ENCODE measurements at regions not wholly inside any gene's neighbourhood (a gene's known extent, or its start where the extent isn't known, plus 50 kb on each side); places are given as distances from the start of the nearest gene placed in this dataset.

- H3K4me3 Mint-ChIP-seq (ENCODE audit: unreplicated experiment), result no peak overlapping the region
- no peak for TF ChIP-seq CTCF (IDR thresholded peaks at IDR 0.05)
- H3K36me3 Mint-ChIP-seq (ENCODE audit: unreplicated experiment), result no peaks in the 10 kb centered on the region
- DNase-seq (ENCODE audit: extremely low spot score, unreplicated experiment), result no peak
- H3K27ac Mint-ChIP-seq (ENCODE audit: unreplicated experiment), result no peak overlapping the region
- peaks cover 3% of the 10 kb centered on the region for H3K9me3 Mint-ChIP-seq (ENCODE audit: unreplicated experiment)
- peaks cover 16% of the 10 kb centered on the region for H3K27me3 Mint-ChIP-seq (ENCODE audit: unreplicated experiment)
- no peaks in the 10 kb centered on the region for H3K4me1 Mint-ChIP-seq (ENCODE audit: unreplicated experiment)
These were observed 96.4 kb downstream of the GATA6 start for GRCh38 chr18:22265838-22266237.

- no peaks in the 10 kb centered on the region for H3K4me1 Mint-ChIP-seq (ENCODE audit: unreplicated experiment)
- peaks cover 18% of the 10 kb centered on the region for H3K27me3 Mint-ChIP-seq (ENCODE audit: unreplicated experiment)
- no peak for TF ChIP-seq CTCF (IDR thresholded peaks at IDR 0.05)
- H3K36me3 Mint-ChIP-seq (ENCODE audit: unreplicated experiment), result no peaks in the 10 kb centered on the region
- DNase-seq (ENCODE audit: extremely low spot score, unreplicated experiment), result no peak
- H3K27ac Mint-ChIP-seq (ENCODE audit: unreplicated experiment), result no peak overlapping the region
- H3K9me3 Mint-ChIP-seq (ENCODE audit: unreplicated experiment), result peaks cover 3% of the 10 kb centered on the region
- no peak overlapping the region for H3K4me3 Mint-ChIP-seq (ENCODE audit: unreplicated experiment)
These were observed 90.9 kb downstream of the GATA6 start for GRCh38 chr18:22260208-22260820.

- Mint-ChIP-seq H3K4me1 (ENCODE audit: unreplicated experiment) (peaks cover 1% of the 10 kb centered on the region), H3K9me3 (ENCODE audit: unreplicated experiment) (no peaks in the 10 kb centered on the region), H3K27ac (ENCODE audit: unreplicated experiment) (no peak overlapping the region), H3K27me3 (ENCODE audit: unreplicated experiment) (peaks cover 22% of the 10 kb centered on the region), H3K4me3 (ENCODE audit: unreplicated experiment) (no peak overlapping the region), H3K36me3 (ENCODE audit: unreplicated experiment) (no peaks in the 10 kb centered on the region)
- DNase-seq (ENCODE audit: extremely low spot score, unreplicated experiment), result no peak
- TF ChIP-seq CTCF (IDR thresholded peaks at IDR 0.05), result no peak
These were observed 87.7 kb downstream of the GATA6 start for GRCh38 chr18:22257022-22257543.

GRCh38 chr18:22254088-22254487 lies 84.7 kb downstream of the GATA6 start:
- H3K9me3 Mint-ChIP-seq (ENCODE audit: unreplicated experiment), result no peaks in the 10 kb centered on the region

GRCh38 chr18:22253676-22254075 lies 84.3 kb downstream of the GATA6 start:
- H3K9me3 Mint-ChIP-seq (ENCODE audit: unreplicated experiment), result no peaks in the 10 kb centered on the region
- no peak overlapping the region for H3K4me3 Mint-ChIP-seq (ENCODE audit: unreplicated experiment)
- DNase-seq (ENCODE audit: extremely low spot score, unreplicated experiment), result no peak
- peaks cover 1% of the 10 kb centered on the region for H3K4me1 Mint-ChIP-seq (ENCODE audit: unreplicated experiment)
- no peak for TF ChIP-seq CTCF (IDR thresholded peaks at IDR 0.05)
- H3K36me3 Mint-ChIP-seq (ENCODE audit: unreplicated experiment), result no peaks in the 10 kb centered on the region
- H3K27ac Mint-ChIP-seq (ENCODE audit: unreplicated experiment), result no peak overlapping the region
- peaks cover 39% of the 10 kb centered on the region for H3K27me3 Mint-ChIP-seq (ENCODE audit: unreplicated experiment)

More at GRCh38 chr18:22254088-22254487, 84.7 kb downstream of the GATA6 start:
- H3K4me3 Mint-ChIP-seq (ENCODE audit: unreplicated experiment), result no peak overlapping the region
- no peaks in the 10 kb centered on the region for H3K36me3 Mint-ChIP-seq (ENCODE audit: unreplicated experiment)
- TF ChIP-seq CTCF (IDR thresholded peaks at IDR 0.05), result no peak
- H3K4me1 Mint-ChIP-seq (ENCODE audit: unreplicated experiment), result peaks cover 1% of the 10 kb centered on the region
- no peak for DNase-seq (ENCODE audit: extremely low spot score, unreplicated experiment)
- peaks cover 38% of the 10 kb centered on the region for H3K27me3 Mint-ChIP-seq (ENCODE audit: unreplicated experiment)
- no peak overlapping the region for H3K27ac Mint-ChIP-seq (ENCODE audit: unreplicated experiment)

Data from osteocyte (in vitro differentiated cells).